NOMO-1 (cell line): ENCODE measurements at regions not wholly inside any gene's neighbourhood (a gene's known extent, or its start where the extent isn't known, plus 50 kb on each side); places are given as distances from the start of the nearest gene placed in this dataset.
A peak's percentile ranks its signal among the peaks of the same experiment; 100 is the strongest.

ENCODE experiments used
- DNase-seq, 2 experiments: peaks; one replicate each; lab custom pipeline; 2025; ENCODE audit not compliant: unreplicated experiment in 2 of 2; lab: John Stamatoyannopoulos, UW

DNA sequence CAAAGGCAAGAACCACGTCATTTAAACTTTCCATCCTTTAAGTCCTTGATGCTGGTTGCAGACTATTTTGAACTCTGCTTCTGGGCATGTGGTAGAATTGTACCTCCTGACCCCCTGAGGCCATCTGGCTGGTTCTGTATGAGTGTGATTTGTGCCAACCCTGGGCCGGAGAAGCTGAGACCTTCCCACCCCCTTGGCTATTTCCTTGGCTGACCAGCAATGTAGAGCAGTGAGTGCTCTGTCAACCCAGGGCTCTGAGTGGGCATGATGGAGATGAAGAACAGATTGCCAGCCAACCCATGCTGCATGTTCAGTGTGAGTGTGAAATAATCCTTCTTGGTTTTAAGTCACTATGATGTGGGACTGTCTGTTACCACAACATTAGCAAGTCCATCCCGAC lies 82.1 kb upstream of the RASGRP1 start:
- DNase-seq, result no peak

DNA sequence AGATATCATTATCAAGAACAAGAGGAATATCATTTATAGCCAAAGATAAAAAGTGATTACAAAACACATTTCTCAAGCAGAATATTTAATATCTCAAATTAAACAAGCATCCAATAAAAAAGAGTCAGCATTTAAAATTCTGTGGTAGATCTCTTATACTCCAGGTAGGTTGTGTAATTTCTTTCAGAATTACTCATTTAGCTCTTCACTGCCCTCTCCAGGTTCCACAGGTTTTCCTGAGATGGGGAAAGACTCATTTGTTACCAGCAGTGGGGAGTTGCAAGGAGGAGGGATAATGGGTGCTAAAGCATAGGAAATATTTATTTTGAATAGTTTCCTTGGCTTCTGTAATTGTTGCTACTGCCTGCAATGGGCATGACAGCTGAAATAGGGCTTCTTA lies 83.1 kb upstream of the RASGRP1 start:
- no peak for DNase-seq

- DNase-seq, result peak; percentile 75 to 76
Observed at GRCh38 chr15:38648121-38648843, 83.7 kb upstream of the RASGRP1 start.

- DNase-seq, result no peak
Observed at GRCh38 chr15:38650384-38650783, 85.8 kb upstream of the RASGRP1 start.

DNA sequence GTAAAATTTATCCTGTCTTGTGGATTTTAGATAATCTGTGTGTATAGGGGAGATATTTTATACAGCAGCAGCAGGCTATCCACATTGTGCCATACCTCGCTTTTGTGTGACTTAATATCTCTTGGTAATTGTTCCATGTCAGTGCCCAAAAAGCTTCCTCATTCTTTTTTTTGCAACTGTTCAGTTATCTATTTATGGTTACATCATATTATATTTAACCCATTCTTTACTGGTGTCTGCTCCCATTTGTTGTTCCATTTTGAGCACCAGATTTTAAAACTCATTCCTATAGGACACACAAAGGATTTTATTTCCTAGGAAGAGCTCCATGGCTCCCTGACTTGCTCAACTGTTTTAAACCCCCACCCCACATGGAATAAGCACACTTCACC lies 86.3 kb upstream of the RASGRP1 start:
- DNase-seq, result peak; percentile 66 to 91

DNA sequence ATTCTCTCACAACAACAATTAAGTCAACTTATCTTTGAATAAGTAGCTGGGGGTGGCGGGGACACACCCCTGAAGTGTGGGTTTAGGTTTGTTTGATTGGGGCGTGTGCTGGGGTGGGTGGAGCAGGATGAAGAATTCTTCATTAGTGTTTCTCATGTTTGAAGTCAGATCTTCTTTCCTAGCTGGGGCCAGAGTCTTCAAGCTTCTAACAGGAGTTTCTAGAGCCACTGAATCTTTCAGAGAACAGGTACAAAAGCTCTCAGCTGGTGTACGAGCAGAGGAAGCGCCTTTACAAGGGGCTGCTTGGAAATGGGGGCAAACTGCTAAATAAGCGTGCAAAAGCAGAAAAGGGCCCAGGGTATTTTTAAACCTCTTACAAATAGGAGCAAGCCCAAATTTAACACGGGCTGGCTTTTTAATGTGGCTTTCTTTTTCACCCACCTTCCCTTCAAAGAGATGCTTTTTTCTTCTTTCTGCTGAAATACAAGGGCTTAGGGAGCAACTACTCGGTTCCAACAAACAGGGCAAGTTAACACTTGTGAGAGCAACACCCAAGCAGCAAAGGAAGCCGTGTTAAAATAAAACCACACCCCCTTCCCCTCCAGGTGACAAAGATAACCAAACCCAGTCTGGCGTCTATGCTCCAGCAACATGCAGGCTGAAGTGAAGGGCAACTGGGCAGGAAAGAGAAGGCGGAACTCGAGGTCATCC lies 86.9 kb upstream of the RASGRP1 start:
- DNase-seq, result peak; percentile 63 to 66

DNA sequence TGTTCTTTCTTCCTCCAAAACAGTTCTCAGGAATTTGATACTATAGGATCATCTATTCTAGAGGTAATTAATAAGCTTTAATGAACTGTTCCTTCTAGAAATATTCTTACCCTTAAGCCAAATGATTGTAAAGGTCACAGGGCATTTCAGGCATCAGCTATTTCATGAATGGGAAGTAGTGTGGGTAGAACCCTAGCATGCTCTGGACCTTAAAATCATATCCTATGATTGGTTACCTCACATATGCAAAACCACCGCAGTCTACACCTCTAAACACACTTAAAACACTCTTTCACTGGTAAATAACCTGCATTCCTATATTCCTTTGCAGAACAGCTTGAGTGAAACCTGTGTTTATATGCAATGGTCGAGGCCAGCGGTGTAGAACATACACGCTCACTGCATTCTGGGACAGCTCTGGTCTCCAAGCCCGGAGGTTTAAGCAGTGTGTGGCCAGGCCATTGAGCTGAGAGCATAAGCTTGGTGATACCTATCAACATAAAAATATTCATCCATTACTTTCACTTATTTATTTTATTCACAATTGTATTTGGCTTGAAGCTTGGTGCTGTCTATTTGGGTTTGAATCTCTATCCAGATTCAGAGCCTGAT lies 87.7 kb upstream of the RASGRP1 start:
- DNase-seq, result no peak

DNA sequence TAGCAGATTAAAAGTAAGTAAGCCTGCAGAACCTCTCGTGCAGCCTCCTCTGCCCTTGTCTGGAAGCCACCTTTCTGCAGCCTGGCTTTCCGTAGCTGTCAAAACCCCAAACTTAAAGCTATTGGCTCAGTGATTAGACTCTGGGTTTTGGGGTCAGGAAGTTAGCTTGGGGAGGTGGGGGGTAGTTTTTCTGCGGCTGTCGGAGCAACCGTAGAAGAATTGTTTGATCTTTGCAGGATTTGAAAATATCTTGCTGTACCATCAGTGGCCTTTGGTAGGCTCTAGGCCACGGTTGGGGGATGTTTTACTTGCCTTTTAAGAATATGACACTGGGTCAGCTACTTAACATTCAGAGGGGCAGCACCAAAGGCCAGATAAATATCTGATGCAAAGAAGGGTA lies 88.4 kb upstream of the RASGRP1 start:
- no peak for DNase-seq

GRCh38 chr15:38658431-38658830 lies 93.8 kb upstream of the RASGRP1 start:
- no peak for DNase-seq

GRCh38 chr15:38660738-38661137 lies 96.1 kb upstream of the RASGRP1 start:
- DNase-seq, result no peak

DNA sequence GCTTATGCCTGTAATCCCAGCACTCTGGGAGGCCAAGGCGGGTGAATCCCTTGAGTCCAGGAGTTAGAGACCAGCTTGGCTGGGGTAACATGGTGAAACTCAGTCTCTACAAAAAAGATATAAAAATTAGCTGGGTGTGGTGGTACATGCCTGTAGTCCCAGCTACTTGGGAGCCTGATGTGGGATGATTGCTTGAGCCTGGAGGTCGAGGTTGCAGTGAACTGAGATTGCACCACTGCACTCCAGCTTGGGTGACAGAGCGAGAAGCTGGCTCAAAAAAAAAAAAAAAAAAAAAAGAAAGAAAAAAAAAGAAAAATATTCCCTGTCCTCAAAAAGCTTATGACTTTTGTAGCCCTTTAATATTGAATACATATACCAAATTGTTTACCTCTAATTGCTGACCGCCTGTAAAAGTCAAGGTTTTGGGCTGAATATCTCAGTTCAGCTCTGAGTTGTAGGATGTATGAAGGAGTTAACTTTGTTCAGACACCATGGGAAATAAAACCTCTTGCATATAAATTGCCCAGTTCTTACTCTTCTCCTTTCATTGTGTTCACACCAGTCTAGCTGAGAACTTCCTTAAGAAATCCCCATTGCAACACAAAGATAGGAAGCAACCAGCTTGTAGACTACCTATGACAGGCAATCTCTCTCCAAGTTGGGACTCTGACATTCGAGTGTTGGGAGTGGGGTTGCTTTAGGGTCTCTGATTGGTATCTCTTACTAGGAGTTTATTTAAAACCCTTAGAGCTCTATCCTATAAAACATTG lies 97.6 kb upstream of the RASGRP1 start:
- DNase-seq, result peak in 1 of 2 experiments; percentile 51

DNA sequence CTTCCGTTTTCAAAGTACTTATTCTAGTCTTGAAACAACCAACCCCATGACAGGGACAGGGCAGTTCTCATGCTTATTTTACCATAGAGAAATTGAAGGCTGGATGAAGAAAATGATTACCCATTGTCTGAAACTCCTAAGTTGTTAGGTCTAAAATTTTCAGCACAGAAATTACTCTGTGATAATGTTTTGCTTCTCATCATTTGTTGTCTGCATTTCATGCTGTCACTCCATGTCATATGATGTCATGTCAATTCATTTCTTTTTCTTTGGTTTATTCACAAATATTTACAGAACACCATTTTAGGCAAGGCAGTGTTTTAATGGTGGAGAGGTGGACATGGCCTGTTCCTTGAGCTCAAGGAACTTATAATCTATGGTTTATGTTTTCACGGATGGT lies 98.2 kb upstream of the RASGRP1 start:
- DNase-seq, result no peak

DNA sequence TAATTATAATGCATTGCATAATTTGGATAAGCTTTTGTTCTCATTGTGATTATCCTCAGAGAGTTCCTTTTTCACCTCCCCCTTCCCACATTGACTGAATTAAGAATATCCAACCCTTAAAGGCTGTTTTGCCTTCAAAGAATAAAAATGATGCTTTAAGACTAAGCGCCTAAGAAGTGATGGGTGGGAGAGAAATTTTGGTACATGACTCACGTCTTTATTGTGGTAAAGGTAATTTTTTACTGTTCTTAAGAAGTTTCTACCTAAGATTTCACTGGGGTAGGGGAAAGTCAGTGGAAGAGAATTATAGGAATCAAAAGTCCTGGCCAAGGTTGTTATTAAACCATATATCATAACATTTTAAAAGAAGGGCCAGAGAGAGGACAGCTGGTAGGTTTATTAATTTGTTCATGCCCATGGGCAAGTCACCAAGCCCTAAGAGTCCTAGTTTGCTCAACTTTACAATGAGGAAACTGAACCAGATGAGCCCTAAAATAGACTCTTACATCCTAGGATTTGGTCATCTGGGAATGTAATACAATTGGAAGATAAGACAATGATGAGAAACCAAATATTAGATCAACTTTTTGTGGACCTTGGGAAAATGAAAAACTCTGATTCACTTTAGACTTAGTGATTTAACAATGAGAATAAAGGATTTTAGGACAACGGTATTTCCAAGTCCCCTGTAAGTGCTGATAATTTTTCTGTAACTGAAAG lies 101.1 kb upstream of the RASGRP1 start:
- no peak for DNase-seq

- peak in 1 of 2 experiments; percentile 28 for DNase-seq
Observed at GRCh38 chr15:38666865-38667510, 102.4 kb upstream of the RASGRP1 start.

GRCh38 chr15:38667890-38668850 lies 103.6 kb upstream of the RASGRP1 start:
- DNase-seq, result peak in 1 of 2 experiments; percentile 17

GRCh38 chr15:38668898-38669391 lies 104.3 kb upstream of the RASGRP1 start:
- DNase-seq, result no peak

GRCh38 chr15:38670128-38671005 lies 105.8 kb upstream of the RASGRP1 start:
- no peak for DNase-seq

GRCh38 chr15:38671006-38671387 lies 106.4 kb upstream of the RASGRP1 start:
- no peak for DNase-seq
